ENCODE measurements at regions not wholly inside any gene's neighbourhood (a gene's known extent, or its start where the extent isn't known, plus 50 kb on each side); places are given as distances from the start of the nearest gene placed in this dataset.

DNA sequence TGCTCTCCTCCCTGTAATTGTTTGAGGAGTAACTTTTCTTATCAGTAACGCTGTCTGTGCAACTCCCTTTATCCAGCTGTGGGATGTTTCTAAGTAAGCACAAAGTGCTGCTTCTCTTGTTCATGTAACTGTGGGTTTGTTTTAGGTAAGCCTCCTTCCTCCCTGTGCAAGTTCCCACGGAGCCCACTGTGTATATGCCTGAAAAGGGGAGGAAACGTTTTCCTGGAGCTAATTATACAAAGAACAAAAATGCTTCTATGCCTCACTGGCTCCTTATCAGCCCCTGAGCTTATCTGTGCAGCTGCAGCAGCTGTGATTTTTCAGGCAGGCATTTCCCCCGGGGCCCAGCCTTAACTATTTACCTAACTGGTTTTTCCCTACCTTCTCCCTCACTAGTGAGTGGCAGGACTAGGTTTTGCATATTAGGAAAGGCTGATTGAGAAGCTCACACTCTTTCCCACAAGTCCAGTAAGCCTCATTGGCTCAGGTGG lies 593.4 kb upstream of the GHITM start:
- TF ChIP-seq POLR2A (IDR thresholded peaks at IDR 0.05), result no peak
- TF ChIP-seq, protein P1, sequence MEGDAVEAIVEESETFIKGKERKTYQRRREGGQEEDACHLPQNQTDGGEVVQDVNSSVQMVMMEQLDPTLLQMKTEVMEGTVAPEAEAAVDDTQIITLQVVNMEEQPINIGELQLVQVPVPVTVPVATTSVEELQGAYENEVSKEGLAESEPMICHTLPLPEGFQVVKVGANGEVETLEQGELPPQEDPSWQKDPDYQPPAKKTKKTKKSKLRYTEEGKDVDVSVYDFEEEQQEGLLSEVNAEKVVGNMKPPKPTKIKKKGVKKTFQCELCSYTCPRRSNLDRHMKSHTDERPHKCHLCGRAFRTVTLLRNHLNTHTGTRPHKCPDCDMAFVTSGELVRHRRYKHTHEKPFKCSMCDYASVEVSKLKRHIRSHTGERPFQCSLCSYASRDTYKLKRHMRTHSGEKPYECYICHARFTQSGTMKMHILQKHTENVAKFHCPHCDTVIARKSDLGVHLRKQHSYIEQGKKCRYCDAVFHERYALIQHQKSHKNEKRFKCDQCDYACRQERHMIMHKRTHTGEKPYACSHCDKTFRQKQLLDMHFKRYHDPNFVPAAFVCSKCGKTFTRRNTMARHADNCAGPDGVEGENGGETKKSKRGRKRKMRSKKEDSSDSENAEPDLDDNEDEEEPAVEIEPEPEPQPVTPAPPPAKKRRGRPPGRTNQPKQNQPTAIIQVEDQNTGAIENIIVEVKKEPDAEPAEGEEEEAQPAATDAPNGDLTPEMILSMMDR (IDR thresholded peaks at IDR 0.05), result no peak

All from prostate gland (tissue), 2 donors.